ENCODE measurements at regions not wholly inside any gene's neighbourhood (a gene's known extent, or its start where the extent isn't known, plus 50 kb on each side); places are given as distances from the start of the nearest gene placed in this dataset.

DNA sequence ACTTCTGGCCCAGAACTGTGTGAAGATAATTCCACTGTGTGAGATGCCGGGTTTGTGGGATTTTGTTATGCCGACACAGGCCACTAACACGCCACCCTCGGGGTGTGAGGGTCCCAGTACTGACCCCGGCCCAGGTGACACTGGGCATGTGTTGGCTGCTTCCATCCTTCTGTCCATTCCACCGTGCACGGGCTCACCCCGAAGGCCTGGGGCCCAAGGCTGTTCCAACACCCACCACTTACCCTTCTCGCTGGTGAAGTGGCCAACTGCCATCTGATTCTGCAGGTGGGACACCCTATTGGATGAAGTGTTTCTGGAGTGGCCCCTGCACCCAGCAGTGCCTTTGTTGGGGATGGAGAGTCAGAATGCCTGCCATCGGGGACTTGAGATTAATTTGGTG is 1307.5 kb downstream of the BRD1 start:
- no peak for DNase-seq

DNA sequence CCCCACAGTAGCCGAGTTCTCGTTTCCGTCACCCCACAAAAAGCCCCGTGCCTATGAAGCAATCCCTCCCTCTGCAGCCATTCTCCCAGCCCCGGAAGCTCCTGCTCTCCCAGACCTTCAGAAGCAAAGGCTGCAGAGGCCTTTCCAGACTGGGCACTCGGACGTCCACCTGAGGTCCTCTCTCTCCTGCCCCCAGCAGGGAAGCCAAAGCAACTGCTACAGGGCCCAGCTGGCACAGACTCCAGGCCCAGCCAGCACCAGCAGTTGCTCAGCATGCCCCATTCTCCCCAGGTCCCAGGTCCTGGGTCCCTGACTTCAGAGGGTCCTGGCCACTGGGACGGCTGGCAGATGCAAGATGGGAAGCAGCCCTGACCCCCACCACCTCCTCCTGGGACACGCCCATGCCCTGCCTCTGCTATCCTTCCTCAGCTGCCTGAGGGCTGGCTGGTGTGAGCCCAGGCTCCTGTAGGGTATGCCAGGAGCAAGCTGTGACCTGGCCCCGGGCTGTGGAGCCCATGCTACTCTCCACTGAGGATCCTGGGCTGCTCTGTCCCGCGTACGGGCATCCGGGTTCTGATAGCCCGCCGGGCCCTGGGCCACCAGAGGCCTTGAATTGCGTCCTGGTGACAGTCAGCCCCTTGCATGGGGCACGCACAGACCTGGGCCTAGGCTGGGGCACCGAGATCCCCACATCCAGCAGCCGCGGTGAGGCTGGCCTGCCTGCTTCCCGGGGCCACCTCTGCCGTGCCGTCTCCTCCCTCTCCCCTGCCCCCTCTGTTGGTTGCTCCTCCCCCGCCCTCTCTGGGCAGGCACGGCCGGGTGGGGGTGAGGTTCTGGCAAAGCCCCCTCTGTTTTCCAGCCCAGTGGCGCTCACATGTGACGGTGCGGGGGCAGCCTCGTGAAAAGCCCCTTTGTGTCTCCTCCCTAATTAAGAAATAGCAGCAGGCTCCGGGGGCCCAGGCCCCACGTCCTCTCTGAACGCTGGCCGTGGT is 1310.3 kb downstream of the BRD1 start:
- DNase-seq, result no peak

GRCh38 chr22:48516571-48516970 is 1311.1 kb downstream of the BRD1 start:
- DNase-seq, result no peak

DNA sequence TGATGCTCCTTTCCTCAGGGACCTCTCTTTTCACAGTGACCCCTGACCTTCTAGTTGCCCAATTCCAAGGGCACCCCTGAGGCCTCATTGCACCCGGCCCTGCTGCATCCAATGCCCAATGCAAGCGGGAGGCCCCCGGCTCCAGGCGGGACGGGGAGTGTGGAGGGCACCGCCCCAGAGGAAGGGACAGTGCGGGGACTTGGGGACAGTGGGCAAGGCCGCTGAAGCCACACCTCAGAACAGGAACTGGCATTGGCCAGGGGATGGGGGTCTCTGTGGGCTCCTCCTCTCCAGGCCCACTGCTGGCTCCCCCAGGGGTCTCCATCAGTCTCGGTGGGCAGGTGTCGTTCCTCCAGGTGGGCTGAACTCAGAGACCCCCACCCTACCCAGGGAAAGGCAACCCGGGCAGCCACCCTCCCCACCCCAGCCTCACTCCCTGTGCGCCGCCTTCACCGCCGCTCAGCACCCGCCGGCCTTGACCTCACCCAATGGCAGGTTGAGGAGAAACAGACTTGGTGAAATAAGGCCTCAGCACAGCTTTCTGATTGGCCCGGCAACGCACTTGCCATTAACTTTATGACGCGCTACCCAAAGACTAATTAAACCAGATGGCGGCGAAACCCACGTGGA is 1312.0 kb downstream of the BRD1 start:
- no peak for DNase-seq

- DNase-seq, result no peak
Measured at GRCh38 chr22:48513929-48514328, 1313.7 kb downstream of the BRD1 start.

DNA sequence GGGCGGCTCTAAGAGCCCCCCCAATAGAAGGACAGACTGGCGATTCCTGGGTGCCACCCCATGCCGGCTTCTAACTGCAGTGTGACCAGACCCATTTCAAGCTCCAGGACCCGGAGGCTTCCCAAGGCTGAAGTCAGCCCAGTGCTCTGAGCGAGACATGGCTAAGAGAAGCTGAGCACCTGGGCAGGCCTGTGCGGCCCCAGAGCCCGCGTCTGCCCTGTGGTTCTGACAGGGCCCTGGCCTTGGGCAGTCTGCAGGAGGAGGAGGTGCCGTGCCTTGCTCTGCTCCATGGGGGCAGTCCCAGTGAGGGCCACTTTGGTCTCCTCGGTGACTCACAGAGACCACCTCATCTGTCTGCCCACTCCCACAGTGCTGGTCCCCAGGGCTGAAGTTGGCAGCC is 1314.2 kb downstream of the BRD1 start:
- no peak for DNase-seq

- DNase-seq, result no peak
Measured at GRCh38 chr22:48511781-48512327, 1315.8 kb downstream of the BRD1 start.

DNA sequence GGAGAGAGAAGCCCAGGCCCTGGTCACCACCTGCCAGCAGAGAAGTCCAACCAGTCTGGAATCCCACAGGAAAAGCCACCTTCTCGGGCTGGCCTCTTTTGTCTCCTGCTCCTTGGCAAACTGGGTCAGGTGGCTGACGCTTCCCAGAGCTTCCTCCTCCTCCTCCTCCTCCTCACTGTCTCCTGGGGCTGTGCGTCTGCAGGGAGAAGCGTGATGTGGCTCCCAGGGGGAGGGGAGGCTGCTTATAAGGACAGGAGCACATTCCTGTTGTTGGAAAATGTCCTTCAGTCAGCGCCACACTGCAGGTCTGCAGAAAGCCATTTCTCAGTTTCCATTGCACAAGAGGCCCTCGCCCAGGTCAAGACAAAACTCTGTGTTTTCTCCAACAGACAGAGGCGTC is 1316.5 kb downstream of the BRD1 start:
- no peak for DNase-seq

GRCh38 chr22:48510599-48510998 is 1317.1 kb downstream of the BRD1 start:
- no peak for DNase-seq

DNA sequence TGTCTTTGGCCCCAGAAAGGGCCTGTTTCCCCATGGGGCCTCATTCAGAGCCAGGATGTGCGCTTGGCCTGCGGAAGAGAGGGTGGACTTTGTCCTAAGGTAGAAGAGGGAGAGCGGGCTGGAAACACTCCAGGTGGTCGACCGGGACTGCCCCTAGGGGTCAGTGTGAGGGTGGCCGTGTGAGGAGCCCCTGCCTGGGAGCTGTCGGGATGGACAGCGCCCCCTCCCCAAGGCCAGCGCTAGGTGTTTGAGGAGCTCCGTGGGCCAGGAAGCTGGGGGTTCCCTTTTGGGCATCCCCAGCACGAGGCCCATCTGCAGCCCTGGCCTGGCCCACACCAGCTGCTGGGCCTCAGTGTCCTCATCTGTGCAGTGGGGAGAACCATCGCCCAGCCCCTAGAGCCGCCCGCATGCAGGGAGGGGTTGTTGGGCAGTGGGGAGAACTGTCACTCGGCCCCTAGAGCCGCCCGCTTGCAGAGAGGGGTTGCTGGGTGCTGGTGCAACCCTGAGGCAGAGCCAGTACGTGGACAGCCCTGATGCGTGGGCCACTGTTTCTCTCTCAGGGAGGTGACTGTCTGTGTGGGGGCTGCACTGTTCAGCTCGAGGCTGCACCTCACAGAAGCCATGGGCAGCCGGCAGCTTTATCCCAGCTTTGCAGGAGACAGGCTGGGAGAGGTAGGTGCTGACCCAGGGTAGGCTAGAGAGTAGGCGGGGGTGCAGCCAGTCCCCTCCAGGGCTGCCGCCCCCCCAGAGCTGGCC is 1319.9 kb downstream of the BRD1 start:
- no peak for DNase-seq

GRCh38 chr22:48507171-48507570 is 1320.5 kb downstream of the BRD1 start:
- no peak for DNase-seq

- DNase-seq, result no peak
Measured at GRCh38 chr22:48506506-48507145, 1321.0 kb downstream of the BRD1 start.

- no peak for DNase-seq
Measured at GRCh38 chr22:48505891-48506290, 1321.8 kb downstream of the BRD1 start.

- DNase-seq, result no peak
Measured at GRCh38 chr22:48504519-48505140, 1323.0 kb downstream of the BRD1 start.

- DNase-seq, result no peak
Measured at GRCh38 chr22:48503876-48504275, 1323.8 kb downstream of the BRD1 start.

GRCh38 chr22:48503035-48503625 is 1324.5 kb downstream of the BRD1 start:
- no peak for DNase-seq

DNA sequence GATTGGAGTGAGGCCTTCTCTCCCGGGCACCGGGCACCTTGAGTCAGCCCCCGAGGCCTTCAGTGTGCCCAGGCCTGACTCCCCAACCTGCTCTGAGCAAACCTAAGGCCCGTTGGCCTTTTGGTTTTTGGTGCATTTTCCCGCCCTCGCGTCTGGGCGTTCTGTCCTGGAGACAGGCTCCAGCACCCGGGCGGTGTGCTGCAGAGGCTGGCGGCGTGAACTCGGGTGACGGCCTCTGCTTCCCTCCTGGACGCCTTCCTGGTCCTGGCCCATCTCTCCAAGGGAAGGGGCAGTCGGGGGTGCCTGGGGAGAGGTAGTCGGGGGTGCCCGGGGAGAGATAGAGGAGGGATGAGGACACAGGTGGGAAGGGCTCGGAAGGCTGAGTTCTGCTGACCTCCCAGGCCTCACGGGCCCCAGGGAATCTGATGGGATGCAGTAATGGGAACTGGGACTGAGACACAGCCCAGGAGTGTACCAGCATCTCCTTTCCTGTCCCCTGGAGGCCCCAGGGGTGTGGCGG is 1326.4 kb downstream of the BRD1 start:
- DNase-seq, result no peak

- DNase-seq, result no peak
Measured at GRCh38 chr22:48500471-48501230, 1327.0 kb downstream of the BRD1 start.

- no peak for DNase-seq
Measured at GRCh38 chr22:48499456-48500425, 1327.9 kb downstream of the BRD1 start.
